GM12864 (cell line): ENCODE measurements at regions not wholly inside any gene's neighbourhood (a gene's known extent, or its start where the extent isn't known, plus 50 kb on each side); places are given as distances from the start of the nearest gene placed in this dataset.
"Not testable (repeated sequence)": the region's sequence is repeated elsewhere in the genome, so short reads cannot be mapped to it uniquely, and the experiment has no call there.

ENCODE experiments used
- DNase-seq: peaks from one replicate; pipeline ENCODE4 v3.0.0-alpha.2; 2011; ENCODE audit warnings: low read depth
- H3K4me3 ChIP-seq: 2 replicates; pipeline ENCODE4 v1.5.1; 2011; ENCODE audit warnings: mild to moderate bottlenecking, low read depth, low read length, control low read depth
- CTCF ChIP-seq: IDR thresholded peaks from 2 replicates; pipeline ENCODE4 v1.5.1; 2011; ENCODE audit warnings: low read depth, mild to moderate bottlenecking, moderate library complexity, low read length, control low read depth, inconsistent platforms; ENCODE audit errors: missing control alignments

GRCh38 chr2:172252154-172252553 is 149.5 kb upstream of the DLX2 start:
- TF ChIP-seq CTCF: no peak
- no peak for DNase-seq
- no peak overlapping the region for H3K4me3 ChIP-seq

GRCh38 chr2:172253190-172254052 is 150.7 kb upstream of the DLX2 start:
- DNase-seq: peak; percentile 10
- no peak overlapping the region for H3K4me3 ChIP-seq
- TF ChIP-seq CTCF: no peak

- no peak for TF ChIP-seq CTCF
- H3K4me3 ChIP-seq: no peak overlapping the region
- no peak for DNase-seq
Observed at GRCh38 chr2:172256886-172257285, 154.2 kb upstream of the DLX2 start.

- TF ChIP-seq CTCF: no peak
- H3K4me3 ChIP-seq: no peak overlapping the region
- no peak for DNase-seq
Observed at GRCh38 chr2:172259827-172260226, 157.1 kb upstream of the DLX2 start.

GRCh38 chr2:172260336-172260735 is 157.6 kb upstream of the DLX2 start:
- no peak for TF ChIP-seq CTCF
- DNase-seq: no peak
- H3K4me3 ChIP-seq: no peak overlapping the region

GRCh38 chr2:172261292-172261691 is 158.6 kb upstream of the DLX2 start:
- TF ChIP-seq CTCF: no peak
- DNase-seq: no peak
- no peak overlapping the region for H3K4me3 ChIP-seq

GRCh38 chr2:172262486-172262885 is 159.8 kb upstream of the DLX2 start:
- H3K4me3 ChIP-seq: no peak overlapping the region
- no peak for DNase-seq
- no peak for TF ChIP-seq CTCF

- DNase-seq, H3K4me3 ChIP-seq: not testable (repeated sequence)
Observed at GRCh38 chr2:172264820-172265219, 162.1 kb upstream of the DLX2 start.

GRCh38 chr2:172269507-172270244 is 157.7 kb upstream of the ITGA6 start:
- not testable (repeated sequence) for DNase-seq, H3K4me3 ChIP-seq
